HepG2 (cell line): ENCODE measurements at regions not wholly inside any gene's neighbourhood (a gene's known extent, or its start where the extent isn't known, plus 50 kb on each side); places are given as distances from the start of the nearest gene placed in this dataset.

ENCODE experiments used
- RFX5 ChIP-seq: IDR thresholded peaks from 2 replicates; pipeline ENCODE4 v1.6.1; 2011; ENCODE audit warnings: low read depth, low read length, improper control_type of control experiment
- RXRA ChIP-seq: sonication (generic); formaldehyde crosslinking; IDR thresholded peaks from 2 replicates; pipeline ENCODE4 v1.5.1; 2020; ENCODE audit warnings: missing genetic modification reagents
- SMC3 ChIP-seq: IDR thresholded peaks from 2 replicates; pipeline ENCODE4 v1.6.1; 2011; ENCODE audit warnings: low read length, improper control_type of control experiment
- TF ChIP-seq, protein P1 (sequence below): sonication (generic); formaldehyde crosslinking; IDR thresholded peaks from 2 replicates; pipeline ENCODE4 v1.4.0; 2020; ENCODE audit warnings: mild to moderate bottlenecking, low read depth, missing genetic modification reagents

DNA sequence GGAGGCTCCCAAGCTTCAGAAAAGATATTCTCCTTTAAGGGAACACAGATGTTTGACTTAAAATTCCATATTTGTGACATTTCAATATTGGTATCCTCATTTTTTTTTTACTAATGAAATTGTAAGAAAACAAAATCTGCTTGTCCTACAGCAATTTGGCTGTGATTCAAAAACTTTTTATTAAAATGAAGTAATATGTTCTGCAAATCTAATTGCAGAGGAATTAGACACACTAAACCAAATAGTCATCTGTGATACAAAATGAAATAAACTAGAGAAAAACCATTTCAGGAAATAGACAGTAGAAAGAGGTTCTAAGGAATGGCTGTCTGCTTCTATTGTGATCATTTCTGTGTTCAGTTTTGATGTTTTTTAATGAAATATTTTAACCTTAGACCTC, 50.1 kb upstream of the HIF1A start:
- TF ChIP-seq RXRA (CRISPR knock-in tag) (no peak), RFX5 (no peak), SMC3 (no peak)
- TF ChIP-seq, protein P1, sequence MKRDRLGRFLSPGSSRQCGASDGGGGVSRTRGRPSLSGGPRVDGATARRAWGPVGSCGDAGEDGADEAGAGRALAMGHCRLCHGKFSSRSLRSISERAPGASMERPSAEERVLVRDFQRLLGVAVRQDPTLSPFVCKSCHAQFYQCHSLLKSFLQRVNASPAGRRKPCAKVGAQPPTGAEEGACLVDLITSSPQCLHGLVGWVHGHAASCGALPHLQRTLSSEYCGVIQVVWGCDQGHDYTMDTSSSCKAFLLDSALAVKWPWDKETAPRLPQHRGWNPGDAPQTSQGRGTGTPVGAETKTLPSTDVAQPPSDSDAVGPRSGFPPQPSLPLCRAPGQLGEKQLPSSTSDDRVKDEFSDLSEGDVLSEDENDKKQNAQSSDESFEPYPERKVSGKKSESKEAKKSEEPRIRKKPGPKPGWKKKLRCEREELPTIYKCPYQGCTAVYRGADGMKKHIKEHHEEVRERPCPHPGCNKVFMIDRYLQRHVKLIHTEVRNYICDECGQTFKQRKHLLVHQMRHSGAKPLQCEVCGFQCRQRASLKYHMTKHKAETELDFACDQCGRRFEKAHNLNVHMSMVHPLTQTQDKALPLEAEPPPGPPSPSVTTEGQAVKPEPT = no peak
